B cell (primary cell): ENCODE measurements at regions not wholly inside any gene's neighbourhood (a gene's known extent, or its start where the extent isn't known, plus 50 kb on each side); places are given as distances from the start of the nearest gene placed in this dataset.

ENCODE experiments used
- ATAC-seq: fragments of 200-7000 bp; cut with Tn5 transposase; one replicate; pipeline ENCODE4 v1.10.0; 2021; ENCODE audit warnings: low read depth, mild to moderate bottlenecking, moderate number of reproducible peaks, moderate library complexity
- CTCF ChIA-PET: fragments of 350-600 bp; sonication (Branson Sonifier 250); formaldehyde crosslinking; loops from one replicate; lab custom pipeline; 2021; ENCODE audit warnings: antibody characterized with exemption, inconsistent platforms; lab: Charles Lee
- POLR2A ChIA-PET: fragments of 350-600 bp; sonication (Branson Sonifier 250); formaldehyde crosslinking; loops from one replicate; lab custom pipeline; 2021; ENCODE audit warnings: antibody characterized with exemption; lab: Charles Lee
- DNase-seq: peaks from one replicate; pipeline ENCODE4 v3.0.0; 2013
- H2AFZ ChIP-seq: 2 replicates; pipeline ENCODE4 v1.6.1; 2012; ENCODE audit warnings: mild to moderate bottlenecking, low read depth, low read length; ENCODE audit not compliant: insufficient read depth, poor library complexity, severe bottlenecking
- H3K27ac ChIP-seq, 2 donors: 1 replicate in 1 of 2; 2 replicates in 1 of 2; pipeline ENCODE4 v1.5.1; 2012 to 2013; ENCODE audit warnings: low read length in 2 of 2, mild to moderate bottlenecking in 2 of 2, moderate library complexity in 1 of 2
- H3K27me3 ChIP-seq, 4 experiments: fragments of 200-600 bp in 1 of 4; sonication (generic) in 1 of 4; replicated peaks in 1 of 4; 1 replicate in 2 of 4; 2 replicates in 2 of 4; pipeline versions ENCODE4 v1.6.1 to v1.7.0; 2013 to 2016; ENCODE audit warnings: low read length in 3 of 4, mild to moderate bottlenecking in 2 of 4, mixed read lengths in 1 of 4, moderate library complexity in 1 of 4; ENCODE audit not compliant: insufficient read depth in 4 of 4, control insufficient read depth in 3 of 4; ENCODE audit errors: control extremely low read depth in 1 of 4
- H3K36me3 ChIP-seq, 2 experiments: replicated peaks in 1 of 2; 1 replicate in 1 of 2; 2 replicates in 1 of 2; pipeline versions ENCODE4 v1.6.1 to v1.7.1; 2013; ENCODE audit warnings: low read length in 1 of 2; ENCODE audit not compliant: insufficient read depth in 2 of 2, control insufficient read depth in 1 of 2; ENCODE audit errors: control extremely low read depth in 1 of 2, extremely low read depth in 1 of 2
- H3K4me1 ChIP-seq, 2 donors: fragments of 200-600 bp in 1 of 2; sonication (generic) in 1 of 2; 1 replicate in 1 of 2; 2 replicates in 1 of 2; pipeline versions ENCODE4 v1.5.1 to v1.6.1; 2013 to 2017; ENCODE audit warnings: low read length in 2 of 2; ENCODE audit not compliant: control insufficient read depth in 2 of 2, insufficient read depth in 2 of 2
- H3K4me2 ChIP-seq: replicated peaks from 2 replicates; pipeline ENCODE3; 2012; ENCODE audit warnings: mild to moderate bottlenecking, low read depth, low read length; ENCODE audit not compliant: poor library complexity, severe bottlenecking
- H3K4me3 ChIP-seq, 5 experiments: fragments of 200-600 bp in 1 of 5; sonication (generic) in 1 of 5; 1 replicate in 3 of 5; 2 replicates in 2 of 5; pipeline versions ENCODE4 v1.5.1 to v1.7.0; 2011 to 2016; ENCODE audit warnings: low read length in 4 of 5, mild to moderate bottlenecking in 4 of 5, low read depth in 2 of 5, control low read depth in 1 of 5, moderate library complexity in 1 of 5; ENCODE audit not compliant: insufficient read depth in 1 of 5; ENCODE audit errors: control extremely low read depth in 1 of 5, extremely low read depth in 1 of 5
- H3K79me2 ChIP-seq: fragments of 200-600 bp; sonication (generic); one replicate; pipeline ENCODE4 v1.6.0; 2016; ENCODE audit warnings: low read length; ENCODE audit not compliant: control insufficient read depth, insufficient read depth
- H3K9ac ChIP-seq: fragments of 200-600 bp; sonication (generic); 2 replicates; pipeline ENCODE4 v1.6.1; 2017; ENCODE audit warnings: mild to moderate bottlenecking, low read length, moderate library complexity
- H3K9me3 ChIP-seq, 3 donors: one replicate each; pipeline versions ENCODE4 v1.6.1 to v1.7.1; 2013; ENCODE audit warnings: low read length in 2 of 3; ENCODE audit not compliant: control insufficient read depth in 2 of 3, insufficient read depth in 1 of 3; ENCODE audit errors: control extremely low read depth in 1 of 3
- H4K20me1 ChIP-seq: 2 replicates; pipeline ENCODE4 v1.6.0; 2012; ENCODE audit warnings: mild to moderate bottlenecking, low read length; ENCODE audit not compliant: insufficient read depth, control insufficient read depth, poor library complexity, severe bottlenecking
- H3K27ac Mint-ChIP-seq: one replicate; pipeline ENCODE4 v1.8.0; 2021; ENCODE audit warnings: mixed read lengths
- H3K27me3 Mint-ChIP-seq: one replicate; pipeline ENCODE4 v1.8.0; 2021; ENCODE audit warnings: mixed read lengths
- H3K4me1 Mint-ChIP-seq: one replicate; pipeline ENCODE4 v1.8.0; 2021; ENCODE audit warnings: mixed read lengths
- H3K4me3 Mint-ChIP-seq: one replicate; pipeline ENCODE4 v1.8.0; 2021; ENCODE audit warnings: mixed read lengths
- H3K9me3 Mint-ChIP-seq: one replicate; pipeline ENCODE4 v1.8.0; 2022; ENCODE audit warnings: mixed read lengths; ENCODE audit not compliant: insufficient read depth
- EZH2 ChIP-seq: IDR thresholded peaks from 2 replicates; pipeline ENCODE4 v1.6.1; 2012; ENCODE audit warnings: borderline replicate concordance, low read depth, mild to moderate bottlenecking, moderate library complexity, low read length; ENCODE audit not compliant: insufficient read depth, poor library complexity, severe bottlenecking
- WGBS: methylation state at CpG from one replicate; pipeline ENCODE4 v1.1.5; 2013; ENCODE audit warnings: missing lambda C conversion rate; ENCODE audit not compliant: insufficient coverage; 5-methylcytosine and 5-hydroxymethylcytosine counted together
- intact Hi-C: fragments of 100-400 bp; cut with micrococcal nuclease; formaldehyde crosslinking; loops from one replicate; pipeline ENCODE4 v1.10.0; 2022
- TF ChIP-seq, protein P1 (sequence below): fragments of 200-600 bp; IDR thresholded peaks from one replicate; pipeline ENCODE4 v1.8.0; 2022; ENCODE audit warnings: antibody characterized with exemption, mild to moderate bottlenecking

DNA sequence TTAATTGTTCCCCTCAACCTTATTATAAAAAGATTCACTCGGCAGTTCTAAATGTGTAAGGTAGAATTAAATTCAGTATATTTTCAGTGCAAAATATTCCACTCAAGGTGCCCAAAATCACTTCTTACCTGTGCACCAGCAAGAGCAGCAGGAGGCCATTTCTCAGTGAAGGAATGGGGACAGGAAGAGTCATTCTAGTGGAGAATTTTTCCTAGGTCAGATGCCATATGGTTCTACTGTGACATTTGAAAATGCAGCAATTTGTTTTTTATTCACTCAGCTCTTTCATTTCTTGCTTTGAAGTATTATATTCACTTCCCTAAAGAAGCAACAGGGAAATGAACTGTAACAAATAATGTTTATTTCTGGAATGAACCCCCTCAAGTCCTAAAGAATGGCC is 264.0 kb upstream of the SYT1 start:
- no peaks in the 10 kb centered on the region for H4K20me1 ChIP-seq
- no peak overlapping the region for H3K9ac ChIP-seq
- no peak overlapping the region for H3K27ac Mint-ChIP-seq
- no peak overlapping the region for H2AFZ ChIP-seq
- no peak for DNase-seq
- peaks cover 0 to 2% (median 0%) of the 10 kb centered on the region in 3 donors for H3K9me3 ChIP-seq
- H3K4me2 ChIP-seq = no peak overlapping the region
- POLR2A ChIA-PET = no interaction called here
- TF ChIP-seq EZH2 = no peak
- TF ChIP-seq, protein P1, sequence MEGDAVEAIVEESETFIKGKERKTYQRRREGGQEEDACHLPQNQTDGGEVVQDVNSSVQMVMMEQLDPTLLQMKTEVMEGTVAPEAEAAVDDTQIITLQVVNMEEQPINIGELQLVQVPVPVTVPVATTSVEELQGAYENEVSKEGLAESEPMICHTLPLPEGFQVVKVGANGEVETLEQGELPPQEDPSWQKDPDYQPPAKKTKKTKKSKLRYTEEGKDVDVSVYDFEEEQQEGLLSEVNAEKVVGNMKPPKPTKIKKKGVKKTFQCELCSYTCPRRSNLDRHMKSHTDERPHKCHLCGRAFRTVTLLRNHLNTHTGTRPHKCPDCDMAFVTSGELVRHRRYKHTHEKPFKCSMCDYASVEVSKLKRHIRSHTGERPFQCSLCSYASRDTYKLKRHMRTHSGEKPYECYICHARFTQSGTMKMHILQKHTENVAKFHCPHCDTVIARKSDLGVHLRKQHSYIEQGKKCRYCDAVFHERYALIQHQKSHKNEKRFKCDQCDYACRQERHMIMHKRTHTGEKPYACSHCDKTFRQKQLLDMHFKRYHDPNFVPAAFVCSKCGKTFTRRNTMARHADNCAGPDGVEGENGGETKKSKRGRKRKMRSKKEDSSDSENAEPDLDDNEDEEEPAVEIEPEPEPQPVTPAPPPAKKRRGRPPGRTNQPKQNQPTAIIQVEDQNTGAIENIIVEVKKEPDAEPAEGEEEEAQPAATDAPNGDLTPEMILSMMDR = no peak
- no peaks in the 10 kb centered on the region for H3K27me3 ChIP-seq
- WGBS = no CpG with 5 or more reads among the region's 1 CpG
- H3K4me1 ChIP-seq = no peaks in the 10 kb centered on the region
- no peak overlapping the region for H3K4me3 Mint-ChIP-seq
- H3K4me3 ChIP-seq = no peak overlapping the region
- no peak for ATAC-seq
- H3K27me3 Mint-ChIP-seq = no peaks in the 10 kb centered on the region
- peaks cover 5% of the 10 kb centered on the region for H3K9me3 Mint-ChIP-seq
- intact Hi-C loops = no loop called here
- H3K27ac ChIP-seq = no peak overlapping the region
- CTCF ChIA-PET = no interaction called here
- H3K79me2 ChIP-seq = no peaks in the 10 kb centered on the region
- no peaks in the 10 kb centered on the region for H3K4me1 Mint-ChIP-seq
- H3K36me3 ChIP-seq = no peaks in the 10 kb centered on the region

- Mint-ChIP-seq H3K4me3 (no peak overlapping the region), H3K4me1 (no peaks in the 10 kb centered on the region), H3K27ac (no peak overlapping the region), H3K27me3 (no peaks in the 10 kb centered on the region), H3K9me3 (no peaks in the 10 kb centered on the region)
- intact Hi-C loops = no loop called here
- DNase-seq (no peak), ATAC-seq (no peak)
- POLR2A ChIA-PET = no interaction called here
- H3K4me1 ChIP-seq = no peaks in the 10 kb centered on the region
- H3K9me3 ChIP-seq = peaks cover 0 to 1% (median 0%) of the 10 kb centered on the region in 3 donors
- no peak overlapping the region for H3K27ac ChIP-seq
- H3K36me3 ChIP-seq = no peaks in the 10 kb centered on the region
- H3K4me2 ChIP-seq = no peak overlapping the region
- no peak overlapping the region for H2AFZ ChIP-seq
- no peaks in the 10 kb centered on the region for H3K79me2 ChIP-seq
- H3K4me3 ChIP-seq = no peak overlapping the region
- H3K27me3 ChIP-seq = no peaks in the 10 kb centered on the region
- no peak overlapping the region for H3K9ac ChIP-seq
- H4K20me1 ChIP-seq = no peaks in the 10 kb centered on the region
- CTCF ChIA-PET = no interaction called here
- TF ChIP-seq, protein P1 = no peak
- no peak for TF ChIP-seq EZH2
Measured at GRCh38 chr12:78611504-78611903, 253.1 kb upstream of the SYT1 start.
